ENCODE measurements at regions not wholly inside any gene's neighbourhood (a gene's known extent, or its start where the extent isn't known, plus 50 kb on each side); places are given as distances from the start of the nearest gene placed in this dataset.

- Histone ChIP-seq H3K36me3 (ENCODE audit: insufficient read depth, low read length) (no peaks in the 10 kb centered on the region), H3K4me1 (ENCODE audit: insufficient read depth, low read length, poor library complexity, severe bottlenecking) (peaks cover 5% of the 10 kb centered on the region), H3K4me2 (ENCODE audit: low read depth, low read length, poor library complexity, severe bottlenecking) (no peak overlapping the region), H3F3A (ENCODE audit: low read depth) (no peaks in the 10 kb centered on the region), H2AFZ (ENCODE audit: low read length) (no peak overlapping the region), H3K9ac (ENCODE audit: low read depth, low read length, poor library complexity, severe bottlenecking) (no peak overlapping the region), H4K20me1 (ENCODE audit: insufficient read depth, low read length, poor library complexity, severe bottlenecking) (no peaks in the 10 kb centered on the region), H3K9me2 (replicated peaks; ENCODE audit: low read depth, low read length) (no peaks in the 10 kb centered on the region), H3K27me3 (ENCODE audit: insufficient read depth, low read length, poor library complexity, severe bottlenecking) (peaks cover 40% of the 10 kb centered on the region), H3K9me3 (ENCODE audit: insufficient read depth, low read depth, low read length) (no peaks in the 10 kb centered on the region; the same call in 1 of the 2 replicates), H3K4me3 (ENCODE audit: low read length, poor library complexity, severe bottlenecking) (no peak overlapping the region), H3K79me2 (ENCODE audit: insufficient read depth, low read length) (no peaks in the 10 kb centered on the region)
- no peak for TF ChIP-seq EZH2phosphoT487 (IDR thresholded peaks at IDR 0.05; ENCODE audit: borderline replicate concordance)
- no peak for TF ChIP-seq CTCF (conservative IDR thresholded peaks at IDR 0.05; ENCODE audit: low read length)
Measured at GRCh38 chr3:40968666-40969065, 230.6 kb upstream of the CTNNB1 start.

- Histone ChIP-seq H3K36me3 (ENCODE audit: insufficient read depth, low read length) (no peaks in the 10 kb centered on the region), H3K9me2 (replicated peaks; ENCODE audit: low read depth, low read length) (no peaks in the 10 kb centered on the region), H3K79me2 (ENCODE audit: insufficient read depth, low read length) (no peaks in the 10 kb centered on the region), H3K4me1 (ENCODE audit: insufficient read depth, low read length, poor library complexity, severe bottlenecking) (peaks cover 5% of the 10 kb centered on the region), H3K4me2 (ENCODE audit: low read depth, low read length, poor library complexity, severe bottlenecking) (no peak overlapping the region), H3F3A (ENCODE audit: low read depth) (no peaks in the 10 kb centered on the region), H3K9me3 (ENCODE audit: insufficient read depth, low read depth, low read length) (no peaks in the 10 kb centered on the region; the same call in 1 of the 2 replicates), H3K9ac (ENCODE audit: low read depth, low read length, poor library complexity, severe bottlenecking) (no peak overlapping the region), H3K27me3 (ENCODE audit: insufficient read depth, low read length, poor library complexity, severe bottlenecking) (peaks cover 36% of the 10 kb centered on the region), H4K20me1 (ENCODE audit: insufficient read depth, low read length, poor library complexity, severe bottlenecking) (no peaks in the 10 kb centered on the region), H3K4me3 (ENCODE audit: low read length, poor library complexity, severe bottlenecking) (no peak overlapping the region), H2AFZ (ENCODE audit: low read length) (no peak overlapping the region)
- no peak for TF ChIP-seq CTCF (conservative IDR thresholded peaks at IDR 0.05; ENCODE audit: low read length)
- no peak for TF ChIP-seq EZH2phosphoT487 (IDR thresholded peaks at IDR 0.05; ENCODE audit: borderline replicate concordance)
Measured at GRCh38 chr3:40969341-40969740, 230.0 kb upstream of the CTNNB1 start.

GRCh38 chr3:40969756-40970466 is 229.4 kb upstream of the CTNNB1 start:
- peaks cover 5% of the 10 kb centered on the region for H3K4me1 ChIP-seq (ENCODE audit: insufficient read depth, low read length, poor library complexity, severe bottlenecking)
- H3K36me3 ChIP-seq (ENCODE audit: insufficient read depth, low read length) = no peaks in the 10 kb centered on the region
- H2AFZ ChIP-seq (ENCODE audit: low read length) = no peak overlapping the region
- no peaks in the 10 kb centered on the region for H3K79me2 ChIP-seq (ENCODE audit: insufficient read depth, low read length)
- no peaks in the 10 kb centered on the region for H3K9me2 ChIP-seq (replicated peaks; ENCODE audit: low read depth, low read length)
- H3K9ac ChIP-seq (ENCODE audit: low read depth, low read length, poor library complexity, severe bottlenecking) = no peak overlapping the region
- no peak overlapping the region for H3K4me3 ChIP-seq (ENCODE audit: low read length, poor library complexity, severe bottlenecking)
- TF ChIP-seq EZH2phosphoT487 (IDR thresholded peaks at IDR 0.05; ENCODE audit: borderline replicate concordance) = no peak
- no peak for TF ChIP-seq CTCF (conservative IDR thresholded peaks at IDR 0.05; ENCODE audit: low read length)
- H3K9me3 ChIP-seq (ENCODE audit: insufficient read depth, low read depth, low read length) = no peaks in the 10 kb centered on the region; the same call in 1 of the 2 replicates
- peaks cover 33% of the 10 kb centered on the region for H3K27me3 ChIP-seq (ENCODE audit: insufficient read depth, low read length, poor library complexity, severe bottlenecking)
- no peaks in the 10 kb centered on the region for H4K20me1 ChIP-seq (ENCODE audit: insufficient read depth, low read length, poor library complexity, severe bottlenecking)
- no peaks in the 10 kb centered on the region for H3F3A ChIP-seq (ENCODE audit: low read depth)
- no peak overlapping the region for H3K4me2 ChIP-seq (ENCODE audit: low read depth, low read length, poor library complexity, severe bottlenecking)

All from Loucy (cell line).